NCI-H1092 (cell line): ENCODE measurements at regions not wholly inside any gene's neighbourhood (a gene's known extent, or its start where the extent isn't known, plus 50 kb on each side); places are given as distances from the start of the nearest gene placed in this dataset.
"Not testable (repeated sequence)": the region's sequence is repeated elsewhere in the genome, so short reads cannot be mapped to it uniquely, and the experiment has no call there.

ENCODE experiments used
- DNase-seq: peaks from one replicate; lab custom pipeline; 2025; lab: John Stamatoyannopoulos, UW

DNA sequence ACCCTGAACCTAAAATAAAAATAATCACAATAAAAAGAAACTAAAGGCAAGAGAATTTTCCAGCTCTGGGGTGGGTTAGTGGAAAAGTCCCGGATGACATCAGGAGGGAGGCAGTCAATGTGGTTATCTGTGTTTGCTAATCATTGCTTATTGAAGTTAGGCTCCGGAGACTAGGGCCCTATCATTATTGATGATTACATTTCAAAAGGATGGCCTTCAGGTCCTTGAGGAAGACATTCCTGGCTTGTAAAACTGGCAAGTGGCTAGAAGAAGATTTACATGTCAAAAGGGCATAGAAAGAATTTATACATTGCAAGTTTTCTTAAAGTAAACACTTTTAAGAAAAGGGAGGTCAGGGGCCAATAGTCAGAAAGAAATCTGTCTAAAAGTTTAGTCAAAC, 123.4 kb downstream of the POSTN start:
- DNase-seq = no peak

DNA sequence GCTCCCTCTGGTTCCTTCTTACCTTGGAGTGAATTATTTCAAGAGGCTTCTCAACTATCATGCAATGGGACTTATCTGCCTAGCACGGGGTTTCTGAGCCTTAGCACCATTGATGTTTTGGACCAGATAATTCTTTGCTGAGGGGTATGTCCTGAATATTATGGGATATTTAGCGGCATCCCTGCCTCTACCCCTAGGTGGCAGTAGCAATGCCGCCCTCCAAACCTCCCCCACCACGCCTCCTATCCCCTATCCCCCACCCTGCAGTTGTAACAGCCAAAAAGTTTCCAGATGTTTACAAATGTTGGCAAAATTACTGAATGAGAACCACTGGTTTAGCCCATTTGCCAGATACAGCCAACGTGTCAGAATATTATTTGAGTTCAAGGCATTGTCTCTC, 125.5 kb downstream of the POSTN start:
- DNase-seq = no peak

DNA sequence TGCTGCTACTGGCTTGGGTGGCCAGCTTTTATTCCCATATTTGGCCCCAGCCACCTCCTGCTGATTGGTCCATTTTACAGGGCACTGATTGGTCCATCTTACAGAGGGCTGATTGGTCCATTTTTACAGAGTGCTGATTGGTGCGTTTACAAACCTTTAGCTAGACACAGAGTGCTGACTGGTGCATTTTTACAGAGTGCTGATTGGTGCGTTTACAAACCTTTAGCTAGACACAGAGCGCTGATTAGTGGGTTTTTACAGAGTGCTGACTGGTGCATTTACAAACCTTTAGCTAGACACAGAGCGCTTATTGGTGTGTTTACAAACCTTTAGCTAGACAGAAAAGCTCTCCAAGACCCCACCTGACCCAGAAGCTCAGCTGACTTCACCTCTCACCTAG, 126.3 kb downstream of the POSTN start:
- DNase-seq = not testable (repeated sequence)

DNA sequence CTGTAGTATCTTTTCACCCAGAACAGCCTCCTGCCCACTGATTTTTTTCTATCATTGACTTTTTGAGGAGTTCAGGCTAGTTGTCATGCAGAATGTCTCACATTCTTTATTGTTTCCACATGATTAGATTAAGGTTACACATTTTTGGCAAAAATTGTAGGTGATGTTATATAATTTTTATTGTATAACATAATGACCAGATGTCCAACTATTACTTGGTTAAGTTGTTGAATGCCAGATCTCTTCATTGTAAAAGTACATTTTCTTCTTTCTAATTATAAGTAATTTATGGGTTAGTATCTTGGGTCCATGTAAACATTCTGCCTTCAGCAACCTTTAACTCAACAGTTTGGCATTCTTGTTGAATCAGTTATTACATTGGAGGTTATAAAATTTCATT, 138.4 kb downstream of the POSTN start:
- no peak for DNase-seq

DNA sequence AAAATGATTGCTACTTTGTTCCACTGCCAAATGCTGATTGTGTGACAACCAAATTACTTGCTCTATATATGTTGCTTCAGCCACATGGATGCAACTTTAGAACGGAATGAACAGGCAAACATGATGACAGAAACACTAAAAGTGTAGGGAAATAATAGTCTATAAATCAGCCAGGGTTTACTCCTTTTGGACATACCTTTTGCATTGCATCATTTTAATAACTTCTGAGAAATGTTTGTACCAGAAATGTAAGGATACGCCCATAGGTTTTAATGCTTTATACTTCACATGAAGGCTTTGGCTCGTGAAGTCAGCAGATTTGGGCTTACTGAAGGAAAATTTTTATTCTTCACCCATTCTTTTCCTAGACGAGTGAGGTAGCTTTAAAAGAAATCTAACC, 141.0 kb downstream of the POSTN start:
- DNase-seq = no peak

DNA sequence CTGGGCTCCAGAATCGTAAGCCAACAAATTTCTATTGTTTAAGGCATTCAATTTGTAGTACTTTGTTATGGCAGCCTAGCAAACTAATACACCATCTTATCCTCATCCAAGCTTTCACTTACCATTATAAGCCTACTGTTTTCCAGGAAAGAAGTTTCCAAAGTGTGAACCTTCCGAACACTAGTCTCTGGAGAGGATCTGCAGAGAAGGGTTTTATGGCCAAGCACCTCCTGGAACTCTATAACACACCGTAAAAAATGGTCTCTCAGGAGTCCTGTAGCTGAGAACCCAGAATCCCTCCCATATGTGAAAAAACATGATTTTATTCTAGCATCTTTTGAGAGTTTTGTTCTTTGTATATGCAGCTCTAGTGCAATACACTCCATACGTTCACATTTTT, 142.1 kb downstream of the POSTN start:
- DNase-seq = no peak

DNA sequence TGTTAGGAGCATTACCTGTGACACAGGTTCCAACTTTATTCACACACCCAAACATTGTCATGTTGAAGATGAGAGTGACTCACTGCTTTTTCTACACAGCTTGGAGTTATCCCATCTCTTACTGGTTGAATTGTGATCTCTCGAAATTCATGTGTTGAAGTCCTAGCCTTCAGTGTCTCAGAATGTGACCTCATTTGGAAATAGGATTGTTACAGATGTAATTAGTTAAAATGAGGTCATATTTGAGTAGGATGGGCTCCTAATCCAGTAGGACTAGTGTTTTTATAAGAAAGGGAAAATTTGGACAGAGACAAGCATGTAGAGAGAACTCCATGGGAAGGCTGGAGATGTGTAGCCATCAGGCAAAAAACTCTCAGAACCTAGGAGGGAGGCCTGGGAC, 142.5 kb downstream of the POSTN start:
- DNase-seq = no peak

DNA sequence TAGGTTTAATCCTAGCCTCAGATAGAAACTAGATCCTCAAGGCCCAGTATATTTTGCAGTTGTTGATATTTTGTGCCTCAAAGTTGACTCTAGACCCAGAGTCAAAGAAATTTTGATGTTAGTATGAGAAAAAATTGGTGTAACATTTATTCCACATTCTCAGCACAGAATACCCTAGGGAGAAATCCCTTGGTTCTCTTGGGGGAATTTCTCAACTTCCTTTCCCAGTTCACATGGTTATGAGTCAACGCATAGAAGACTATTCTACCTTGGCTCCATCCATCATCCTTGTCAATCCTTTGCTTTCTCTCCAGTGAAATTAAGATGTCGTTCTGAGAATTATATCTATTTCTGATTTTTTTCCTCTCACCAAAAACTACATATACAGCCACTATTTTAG, 145.3 kb downstream of the POSTN start:
- DNase-seq = no peak

DNA sequence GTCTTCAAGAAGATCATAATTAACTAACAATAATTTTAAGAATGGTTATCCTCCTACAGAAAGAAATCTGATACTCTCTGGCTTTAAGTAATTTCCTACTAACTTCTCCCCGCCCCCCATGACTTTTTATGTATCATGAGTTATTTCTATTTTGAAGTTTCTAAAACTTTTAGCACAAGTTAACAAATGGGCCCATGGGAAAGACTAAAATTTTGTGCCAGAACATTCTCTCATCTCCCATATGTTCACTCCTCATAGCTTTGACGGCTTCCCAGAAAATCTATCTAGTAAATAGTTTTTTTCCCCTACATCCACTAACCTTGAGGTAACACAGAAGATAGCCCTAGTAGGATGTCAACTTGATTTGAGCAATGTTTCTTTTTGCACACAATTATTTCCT, 148.3 kb downstream of the POSTN start:
- no peak for DNase-seq

DNA sequence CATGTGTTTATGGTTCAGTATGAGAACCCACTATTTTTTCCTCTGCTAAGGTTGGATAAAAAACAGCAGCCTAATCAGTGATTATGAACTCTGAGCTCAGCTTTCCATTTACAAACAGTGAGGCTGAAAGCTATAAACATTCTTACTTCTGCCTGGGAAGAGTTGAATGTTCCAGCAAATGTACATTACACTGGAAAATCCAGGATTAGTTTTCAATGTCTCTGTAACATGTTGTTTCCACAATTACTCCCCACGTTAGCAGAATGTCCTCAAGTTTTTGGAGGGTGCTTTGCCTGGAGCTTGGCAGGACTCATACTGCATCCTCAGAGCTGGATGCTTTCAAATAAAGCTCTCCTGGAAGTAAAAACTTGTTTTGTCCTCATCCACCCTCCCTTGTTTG, 150.4 kb downstream of the POSTN start:
- DNase-seq = no peak

DNA sequence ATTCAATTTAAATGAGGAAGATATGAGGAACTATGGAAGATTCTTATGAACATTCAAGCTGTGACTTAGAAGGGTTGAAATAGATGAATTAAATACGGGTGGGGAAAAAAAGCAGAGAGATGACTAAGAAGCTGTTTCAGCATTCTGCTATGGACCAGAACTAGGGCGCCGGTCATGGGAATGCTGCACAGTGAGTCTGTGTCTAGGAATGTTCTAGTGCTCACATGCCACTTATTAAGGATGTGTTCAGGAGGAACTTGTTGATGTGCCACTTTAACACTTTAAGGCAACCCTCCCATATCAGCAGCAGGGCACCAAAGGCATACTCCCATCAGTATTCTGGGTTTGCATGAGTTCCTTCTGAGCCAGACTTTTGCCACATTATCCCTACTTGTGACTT, 152.1 kb downstream of the POSTN start:
- no peak for DNase-seq

DNA sequence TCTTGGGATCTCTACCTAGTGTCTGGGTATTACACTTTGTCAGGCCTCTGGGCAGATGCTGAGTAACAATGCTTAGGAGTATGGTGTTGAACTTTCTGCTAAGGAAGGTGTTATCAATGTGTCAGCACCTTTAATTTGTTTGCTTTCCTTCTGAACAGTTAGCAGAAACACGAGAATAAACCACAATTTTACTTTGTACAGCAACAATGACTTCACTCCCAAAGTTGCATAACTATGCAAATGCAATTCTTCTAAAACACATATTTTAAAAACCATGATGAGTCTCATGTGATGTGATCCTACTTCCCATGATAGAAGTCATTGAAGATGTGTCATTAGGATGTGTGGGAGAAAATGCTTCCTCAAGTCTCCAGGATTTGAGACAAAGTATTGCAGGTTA, 155.0 kb downstream of the POSTN start:
- DNase-seq = no peak

DNA sequence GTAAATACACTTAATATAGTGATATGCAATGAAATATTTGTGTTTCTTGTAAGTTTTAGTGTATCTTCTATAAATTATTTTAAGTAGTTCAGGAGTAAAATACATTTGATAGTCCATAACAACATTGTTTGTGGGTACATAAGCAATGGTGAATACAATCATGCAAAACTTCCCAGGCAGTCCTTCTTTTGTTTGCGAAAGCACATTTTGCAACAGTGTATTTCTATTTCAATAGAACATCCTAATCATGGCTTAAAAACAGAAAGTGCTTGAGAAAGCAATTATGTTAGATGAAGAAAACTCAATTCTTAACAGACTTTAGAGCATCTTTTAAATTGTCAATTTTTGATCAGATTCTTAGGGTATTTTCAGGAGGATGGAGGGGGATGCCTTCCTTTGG, 155.6 kb downstream of the POSTN start:
- no peak for DNase-seq

DNA sequence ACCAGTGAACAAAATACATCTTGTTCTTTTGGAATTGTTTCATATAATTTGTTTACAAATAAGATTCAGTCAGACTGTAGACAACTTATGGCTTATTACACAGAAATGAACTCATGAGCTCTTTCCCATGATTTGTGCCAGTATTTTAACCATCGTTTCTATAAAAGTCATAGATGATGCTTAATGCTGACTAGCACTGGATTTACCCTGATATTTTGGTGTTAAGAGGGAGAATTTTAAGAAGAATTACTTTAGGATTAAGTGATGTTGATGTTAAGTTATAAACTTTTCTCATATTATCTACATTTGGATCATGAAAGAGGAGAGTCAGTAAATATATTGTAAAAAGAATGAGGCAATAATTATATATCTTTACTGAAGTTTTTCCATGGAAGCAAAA, 162.7 kb downstream of the POSTN start:
- DNase-seq = no peak

DNA sequence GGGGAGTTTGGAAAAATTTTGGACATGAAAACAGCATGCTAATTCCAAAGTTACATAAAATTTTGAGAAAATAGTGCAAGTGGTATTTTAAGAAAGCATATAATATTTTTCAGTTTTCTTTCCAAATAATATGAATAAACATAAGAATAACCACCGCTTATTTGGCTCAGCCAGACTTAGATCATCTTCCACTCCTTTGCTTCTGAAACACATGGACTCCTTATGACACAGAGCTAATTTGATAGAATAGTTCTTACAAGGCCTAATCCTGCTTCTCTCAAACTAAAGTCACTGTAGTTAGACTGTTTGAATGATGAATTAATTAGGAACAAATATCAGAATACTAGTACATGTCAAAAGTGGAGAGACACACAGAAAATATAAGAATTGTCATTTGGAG, 165.5 kb downstream of the POSTN start:
- no peak for DNase-seq

DNA sequence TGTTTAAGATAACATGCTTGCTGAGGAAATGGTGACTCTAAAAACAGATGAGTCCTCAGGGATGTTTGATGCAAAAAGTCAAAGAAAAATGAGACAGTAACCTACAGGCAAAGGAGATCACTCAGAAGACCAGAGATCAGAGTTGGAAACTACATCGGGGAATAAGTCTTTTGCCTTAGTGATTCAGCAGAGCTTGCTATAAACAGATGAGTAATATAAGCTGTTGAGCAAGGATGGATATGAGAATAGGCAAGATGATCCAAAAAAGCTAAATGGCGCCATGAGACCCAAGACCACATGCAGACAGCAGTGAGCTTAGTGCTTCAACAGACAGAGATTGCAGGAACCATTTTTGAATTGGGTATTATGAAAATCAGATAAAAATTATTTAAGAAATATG, 168.6 kb downstream of the POSTN start:
- DNase-seq = no peak

DNA sequence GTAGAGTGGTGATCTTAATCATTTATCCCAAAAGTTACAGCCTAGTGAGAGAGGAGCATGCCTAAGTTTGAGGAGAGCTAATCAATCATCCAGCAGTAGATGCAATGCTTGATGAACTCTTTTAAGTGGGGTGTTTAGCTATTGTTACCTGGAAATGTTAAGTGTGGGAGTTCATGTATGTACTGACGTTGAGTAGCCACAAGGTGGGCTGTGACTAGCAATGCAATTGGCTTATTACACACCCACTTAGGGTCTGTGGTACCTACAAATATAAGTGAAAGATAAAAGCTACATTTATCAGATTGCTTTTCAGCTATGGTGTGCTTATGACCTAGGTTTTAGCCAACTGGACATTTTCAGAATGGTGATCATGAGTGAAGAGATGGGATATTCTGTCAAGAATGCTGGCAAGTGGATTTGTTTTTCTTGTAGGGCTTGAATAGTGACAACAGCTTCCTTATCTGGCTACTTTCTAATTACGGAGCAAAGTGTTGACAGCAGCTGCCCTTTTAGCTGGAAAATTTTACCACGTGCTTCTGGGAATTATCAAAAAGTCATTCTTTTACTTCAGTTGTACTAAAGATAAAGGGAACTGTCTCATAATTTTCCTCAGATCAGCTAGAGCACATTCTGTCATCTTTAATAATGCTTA, 170.6 kb downstream of the POSTN start:
- DNase-seq = no peak

DNA sequence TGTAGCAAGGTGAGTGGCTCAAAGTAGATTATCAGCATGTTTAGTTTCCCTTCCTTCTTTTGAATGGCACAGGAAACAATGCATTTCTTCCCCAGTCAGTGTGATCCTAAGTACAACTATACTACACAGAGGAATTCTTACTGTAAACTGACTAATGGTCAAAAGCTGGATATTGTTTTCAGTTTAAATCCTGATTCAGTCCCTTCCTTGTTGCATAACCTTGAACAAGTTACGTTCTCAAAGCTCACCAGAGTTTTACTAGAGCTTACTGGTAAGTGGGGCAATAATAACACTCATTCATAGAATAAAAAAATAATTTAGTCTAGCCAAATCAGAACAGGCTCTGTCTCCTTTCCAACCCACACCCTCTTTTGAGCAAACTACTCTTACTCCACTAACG, 180.1 kb downstream of the POSTN start:
- no peak for DNase-seq

DNA sequence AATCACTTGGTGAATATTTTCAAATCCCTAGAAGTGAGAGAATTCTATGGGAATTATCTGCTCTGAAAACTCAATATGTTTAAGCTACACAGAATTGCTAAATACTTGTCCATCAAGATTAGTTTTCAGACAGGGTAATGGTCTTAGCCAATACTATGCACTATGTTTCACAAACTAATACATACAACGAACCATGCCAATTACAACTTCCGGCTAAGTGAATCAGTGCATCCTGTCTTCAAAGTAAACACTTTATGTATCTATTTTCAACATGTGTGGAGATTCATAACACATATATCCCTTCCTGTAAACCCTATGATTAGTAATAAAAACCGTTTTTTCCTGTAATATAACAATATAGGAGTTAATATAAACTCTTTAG, 181.5 kb downstream of the POSTN start:
- no peak for DNase-seq

DNA sequence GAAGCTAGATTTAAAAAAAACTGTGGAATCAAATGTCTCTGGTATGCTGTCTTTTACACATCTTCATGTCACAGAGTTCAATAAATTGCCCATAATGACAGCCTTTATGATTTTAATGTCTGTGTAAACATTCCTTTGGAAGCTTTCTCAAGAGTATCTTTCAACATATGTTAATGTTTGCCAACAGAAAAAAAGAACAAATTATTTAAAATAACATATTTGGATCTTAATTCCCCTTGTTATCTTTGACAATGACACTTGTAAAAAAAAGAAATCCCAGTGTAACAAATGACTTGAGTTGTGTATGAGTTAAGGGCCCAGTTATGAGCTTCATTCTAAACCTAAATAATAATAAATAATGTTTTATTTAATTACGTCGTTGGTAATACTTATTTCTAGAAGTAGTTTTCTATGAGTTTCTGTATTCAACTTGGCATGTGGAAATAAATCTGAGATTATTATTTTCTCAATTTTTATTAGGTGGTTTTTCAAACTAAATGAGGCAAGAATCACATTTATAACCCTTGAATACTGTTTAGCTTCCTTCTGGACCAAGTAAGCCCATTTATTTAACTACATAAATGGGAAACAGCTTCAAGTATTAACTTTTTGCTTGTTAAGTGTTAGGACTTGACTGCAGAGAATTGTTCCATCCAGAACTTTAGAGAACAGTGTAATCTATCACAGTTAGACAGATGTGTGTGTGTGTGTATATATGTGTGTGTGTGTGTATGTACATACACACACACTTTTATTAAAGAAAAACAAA, 182.1 kb downstream of the POSTN start:
- no peak for DNase-seq

DNA sequence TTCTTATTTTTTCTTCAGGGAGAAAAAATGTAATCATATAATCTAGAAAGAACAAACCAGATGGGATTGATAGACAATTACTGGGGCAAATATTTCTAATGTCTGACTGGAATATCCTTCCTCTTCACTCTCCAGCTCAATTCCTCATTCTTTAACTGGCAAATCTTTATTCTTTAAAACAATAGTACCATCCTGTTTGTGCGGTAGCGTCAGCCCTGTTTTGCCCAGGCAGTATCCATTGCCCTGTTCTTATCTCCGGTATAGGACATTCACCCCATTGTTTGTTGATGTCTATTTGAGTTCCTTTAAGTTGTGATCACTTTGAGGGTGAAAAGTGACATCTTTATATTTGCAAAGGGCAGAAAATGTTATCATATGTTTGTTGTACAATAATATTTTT, 185.4 kb downstream of the POSTN start:
- no peak for DNase-seq

DNA sequence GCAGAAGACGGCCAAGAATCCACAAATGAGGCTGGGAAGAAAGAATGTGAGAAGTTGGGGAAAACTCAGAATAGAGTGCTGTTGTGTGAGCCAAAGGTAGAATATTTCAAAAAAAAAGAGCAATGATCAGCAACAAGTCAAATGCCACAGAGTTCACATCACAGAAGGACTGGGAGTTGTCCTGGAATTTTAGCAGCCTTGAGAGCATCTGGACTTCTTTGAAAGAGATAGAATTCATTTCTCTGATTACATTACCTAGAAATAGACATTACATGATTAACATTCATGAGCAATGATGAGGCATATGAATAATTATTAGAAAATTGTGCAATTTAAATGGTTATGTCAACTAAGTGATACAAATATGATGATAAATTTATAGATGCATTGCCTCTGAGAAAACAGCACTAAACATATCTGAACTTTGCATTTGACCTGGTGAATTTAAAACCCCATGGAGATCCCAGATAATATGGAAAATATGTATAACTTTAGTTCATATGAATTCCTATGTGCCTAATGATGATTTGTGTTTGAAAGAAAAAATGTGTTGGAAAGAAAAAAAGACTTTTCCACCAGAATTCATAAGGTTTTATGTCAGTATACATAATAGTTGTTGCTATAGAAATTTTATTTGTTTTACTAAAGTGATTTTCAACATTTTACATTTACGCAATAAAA, 186.2 kb downstream of the POSTN start:
- no peak for DNase-seq

DNA sequence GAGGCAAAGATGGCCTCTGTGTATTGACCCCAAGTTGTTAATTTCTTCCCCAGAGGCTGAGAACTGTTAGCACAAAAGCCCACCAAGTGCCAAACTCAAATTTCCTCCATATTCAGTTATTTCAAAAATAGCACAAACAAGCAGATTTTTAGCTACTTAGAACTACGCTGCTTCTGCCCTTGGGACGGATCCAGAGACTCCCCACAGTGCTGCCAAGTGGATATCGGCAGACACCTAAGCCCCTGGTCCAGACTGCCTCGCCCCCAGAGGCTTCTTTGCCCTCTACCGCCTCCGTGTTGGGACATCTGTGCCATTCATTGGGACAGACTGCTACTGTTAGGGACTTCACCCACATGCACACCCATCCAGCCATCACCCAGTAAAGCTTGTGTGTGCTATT, 188.3 kb downstream of the POSTN start:
- no peak for DNase-seq

DNA sequence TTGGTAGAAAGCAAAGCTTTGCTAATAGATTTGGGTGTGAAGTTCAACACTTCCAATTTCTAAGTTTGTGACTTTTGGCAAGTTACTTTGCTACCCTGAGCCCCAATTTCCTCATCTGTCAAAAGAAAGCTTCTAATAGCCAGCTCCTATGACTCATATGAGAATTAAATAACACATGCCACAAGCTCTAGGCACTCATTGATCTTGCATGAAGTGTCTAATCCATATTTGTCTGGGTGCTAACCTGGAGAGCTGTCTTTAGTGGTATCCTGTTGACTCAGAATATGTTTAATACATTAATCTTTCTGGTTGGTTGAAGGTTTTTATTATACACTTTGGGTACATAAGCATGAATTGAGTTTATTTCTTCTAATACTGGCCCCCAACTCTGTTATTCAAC, 188.8 kb downstream of the POSTN start:
- DNase-seq = no peak
